ENCODE measurements at regions not wholly inside any gene's neighbourhood (a gene's known extent, or its start where the extent isn't known, plus 50 kb on each side); places are given as distances from the start of the nearest gene placed in this dataset.
"Not testable (repeated sequence)": the region's sequence is repeated elsewhere in the genome, so short reads cannot be mapped to it uniquely, and the experiment has no call there.

- no peak for DNase-seq (ENCODE audit: low spot score in 2 of 2)
- peaks cover 5 to 19% of the 10 kb centered on the region in 2 donors for H3K9me3 ChIP-seq
- no peaks in the 10 kb centered on the region for H3K36me3 ChIP-seq
- H3K4me1 ChIP-seq: no peaks in the 10 kb centered on the region
- H3K4me3 ChIP-seq: no peak overlapping the region
- TF ChIP-seq POLR2AphosphoS5 (IDR thresholded peaks at IDR 0.05) (no peak), CTCF (IDR thresholded peaks at IDR 0.05) (no peak), POLR2A (IDR thresholded peaks at IDR 0.05) (no peak)
- no peaks in the 10 kb centered on the region for H3K27me3 ChIP-seq
- intact Hi-C loops (cut with DNase I; ENCODE audit: low total_unique reads): no loop called here
- H3K27ac ChIP-seq: no peak overlapping the region
Measured at GRCh38 chr4:63218856-63219255, 1190.4 kb downstream of the TECRL start.

- intact Hi-C loops (cut with DNase I; ENCODE audit: low total_unique reads): no loop called here
Measured at GRCh38 chr4:63214076-63214475, 1195.2 kb downstream of the TECRL start.

GRCh38 chr4:63211776-63212479 is 1197.3 kb downstream of the TECRL start:
- H3K36me3 ChIP-seq: no peaks in the 10 kb centered on the region
- no peaks in the 10 kb centered on the region for H3K4me1 ChIP-seq
- intact Hi-C loops (cut with DNase I; ENCODE audit: low total_unique reads): no loop called here
- TF ChIP-seq CTCF (IDR thresholded peaks at IDR 0.05) (no peak), POLR2AphosphoS5 (IDR thresholded peaks at IDR 0.05) (no peak), POLR2A (IDR thresholded peaks at IDR 0.05) (no peak)
- peaks cover 5 to 19% of the 10 kb centered on the region in 2 donors for H3K9me3 ChIP-seq
- H3K4me3 ChIP-seq: no peak overlapping the region
- no peaks in the 10 kb centered on the region for H3K27me3 ChIP-seq
- DNase-seq (ENCODE audit: low spot score in 2 of 2): no peak
- no peak overlapping the region for H3K27ac ChIP-seq

More at GRCh38 chr4:63214076-63214475, 1195.2 kb downstream of the TECRL start:
- DNase-seq (ENCODE audit: low spot score in 2 of 2): no peak
- no peak for TF ChIP-seq POLR2A (IDR thresholded peaks at IDR 0.05)
- TF ChIP-seq CTCF (IDR thresholded peaks at IDR 0.05): no peak
- no peak for TF ChIP-seq POLR2AphosphoS5 (IDR thresholded peaks at IDR 0.05)
- Histone ChIP-seq H3K27ac (no peak overlapping the region), H3K9me3 (peaks cover 5 to 19% of the 10 kb centered on the region in 2 donors), H3K4me3 (no peak overlapping the region), H3K4me1 (no peaks in the 10 kb centered on the region), H3K36me3 (no peaks in the 10 kb centered on the region), H3K27me3 (no peaks in the 10 kb centered on the region)

GRCh38 chr4:63211375-63211774 is 1197.9 kb downstream of the TECRL start:
- no peak for TF ChIP-seq POLR2AphosphoS5 (IDR thresholded peaks at IDR 0.05)

GRCh38 chr4:63193029-63193428 is 1216.2 kb downstream of the TECRL start:
- H3K27ac ChIP-seq; H3K4me1 ChIP-seq; intact Hi-C loops (cut with DNase I; ENCODE audit: low total_unique reads); H3K36me3 ChIP-seq; H3K4me3 ChIP-seq; H3K27me3 ChIP-seq; DNase-seq (ENCODE audit: low spot score in 2 of 2): not testable (repeated sequence)
- H3K9me3 ChIP-seq: peaks cover 2 to 18% of the 10 kb centered on the region in 2 donors

More at GRCh38 chr4:63211375-63211774, 1197.9 kb downstream of the TECRL start:
- intact Hi-C loops (cut with DNase I; ENCODE audit: low total_unique reads): no loop called here
- Histone ChIP-seq H3K36me3 (no peaks in the 10 kb centered on the region), H3K27ac (no peak overlapping the region), H3K27me3 (no peaks in the 10 kb centered on the region), H3K4me1 (no peaks in the 10 kb centered on the region), H3K4me3 (no peak overlapping the region), H3K9me3 (peaks cover 5 to 19% of the 10 kb centered on the region in 2 donors)
- DNase-seq (ENCODE audit: low spot score in 2 of 2): no peak

GRCh38 chr4:63171341-63171740 is 1237.9 kb downstream of the TECRL start:
- Histone ChIP-seq H3K27ac (no peak overlapping the region), H3K9me3 (peaks cover 0 to 4% of the 10 kb centered on the region in 2 donors), H3K36me3 (no peaks in the 10 kb centered on the region), H3K4me3 (no peak overlapping the region), H3K27me3 (no peaks in the 10 kb centered on the region), H3K4me1 (no peaks in the 10 kb centered on the region)
- TF ChIP-seq POLR2A (IDR thresholded peaks at IDR 0.05) (no peak), POLR2AphosphoS5 (IDR thresholded peaks at IDR 0.05) (no peak), CTCF (IDR thresholded peaks at IDR 0.05) (no peak)
- intact Hi-C loops (cut with DNase I; ENCODE audit: low total_unique reads): no loop called here
- no peak for DNase-seq (ENCODE audit: low spot score in 2 of 2)
